ENCODE measurements at regions not wholly inside any gene's neighbourhood (a gene's known extent, or its start where the extent isn't known, plus 50 kb on each side); places are given as distances from the start of the nearest gene placed in this dataset.

GRCh38 chr4:57763070-57763469 lies 652.9 kb upstream of the IGFBP7 start:
- no peak for TF ChIP-seq CTCF (conservative IDR thresholded peaks at IDR 0.05)
- TF ChIP-seq ZFX (IDR thresholded peaks at IDR 0.05): no peak
